HepG2 (cell line): ENCODE measurements at regions not wholly inside any gene's neighbourhood (a gene's known extent, or its start where the extent isn't known, plus 50 kb on each side); places are given as distances from the start of the nearest gene placed in this dataset.
A peak's percentile ranks its signal among the peaks of the same experiment; 100 is the strongest.

Source experiments
- CAMTA2 ChIP-seq: sonication (generic); formaldehyde crosslinking; IDR thresholded peaks from 2 replicates; pipeline ENCODE4 v1.4.0; 2020; ENCODE audit warnings: mild to moderate bottlenecking, missing genetic modification reagents, borderline replicate concordance
- CBX5 ChIP-seq: sonication (generic); formaldehyde crosslinking; IDR thresholded peaks from 2 replicates; pipeline ENCODE4 v1.4.0; 2020; ENCODE audit warnings: missing genetic modification reagents, borderline replicate concordance
- FOSL2 ChIP-seq: sonication (generic); formaldehyde crosslinking; IDR thresholded peaks from 2 replicates; pipeline ENCODE4 v1.4.0; 2020; ENCODE audit warnings: missing genetic modification reagents
- IRX3 ChIP-seq: sonication (generic); formaldehyde crosslinking; IDR thresholded peaks from 2 replicates; pipeline ENCODE4 v1.8.1; 2023; ENCODE audit warnings: mild to moderate bottlenecking, low read depth, missing genetic modification reagents, borderline replicate concordance
- ISL2 ChIP-seq: sonication (generic); formaldehyde crosslinking; IDR thresholded peaks from 2 replicates; pipeline ENCODE4 v1.5.0; 2020; ENCODE audit warnings: missing genetic modification reagents
- JUN ChIP-seq: sonication (generic); formaldehyde crosslinking; IDR thresholded peaks from 2 replicates; pipeline ENCODE4 v1.4.0; 2020; ENCODE audit warnings: mild to moderate bottlenecking, missing genetic modification reagents
- KDM2A ChIP-seq: sonication (generic); formaldehyde crosslinking; IDR thresholded peaks from 2 replicates; pipeline ENCODE4 v1.4.0; 2020; ENCODE audit warnings: low read depth, missing genetic modification reagents, borderline replicate concordance
- NR1H2 ChIP-seq: sonication (generic); formaldehyde crosslinking; IDR thresholded peaks from 2 replicates; pipeline ENCODE4 v1.8.1; 2022; ENCODE audit warnings: low read depth, missing genetic modification reagents, borderline replicate concordance
- SMAD9 ChIP-seq: sonication (generic); formaldehyde crosslinking; IDR thresholded peaks from 2 replicates; pipeline ENCODE4 v1.5.1; 2020; ENCODE audit warnings: mild to moderate bottlenecking, missing genetic modification reagents
- SRSF9 ChIP-seq: fragments of 200-400 bp; formaldehyde crosslinking; IDR thresholded peaks from 2 replicates; pipeline ENCODE4 v1.6.1; 2018; ENCODE audit warnings: borderline replicate concordance, mild to moderate bottlenecking, low read depth, low read length; ENCODE audit not compliant: insufficient read depth, poor library complexity, severe bottlenecking
- XRCC5 ChIP-seq: fragments of 200-400 bp; formaldehyde crosslinking; optimal IDR thresholded peaks from 2 replicates; pipeline ENCODE3; 2017; ENCODE audit warnings: mild to moderate bottlenecking, low read length
- TF ChIP-seq, protein P1 (sequence below): sonication (generic); formaldehyde crosslinking; IDR thresholded peaks from 2 replicates; pipeline ENCODE4 v1.5.0; 2020; ENCODE audit warnings: mild to moderate bottlenecking, low read depth, missing genetic modification reagents, borderline replicate concordance
- TF ChIP-seq, protein P2 (sequence below): sonication (generic); formaldehyde crosslinking; IDR thresholded peaks from 2 replicates; pipeline ENCODE4 v1.4.0; 2020; ENCODE audit warnings: missing genetic modification reagents, borderline replicate concordance

DNA sequence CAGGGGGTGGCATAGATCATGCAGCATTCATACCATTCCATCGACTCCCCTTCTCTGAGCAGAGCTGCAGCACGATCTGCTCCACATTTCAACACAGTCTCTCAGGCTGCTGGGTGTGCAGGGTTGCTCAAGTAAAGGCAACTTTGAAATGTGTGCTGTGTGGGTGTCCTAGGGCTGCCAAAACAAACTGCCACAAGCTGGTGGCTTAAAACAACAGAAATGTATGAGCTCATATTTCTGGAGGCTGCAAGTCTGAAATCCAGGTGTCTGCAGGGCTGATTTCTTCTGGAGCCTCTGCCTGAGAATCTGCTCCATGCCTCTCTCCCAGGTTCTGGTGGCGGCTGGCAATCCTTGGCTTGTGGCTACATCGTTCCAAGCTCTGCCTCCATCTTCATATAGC is 63.7 kb upstream of the WDFY2 start (continued):
- TF ChIP-seq, protein P1, sequence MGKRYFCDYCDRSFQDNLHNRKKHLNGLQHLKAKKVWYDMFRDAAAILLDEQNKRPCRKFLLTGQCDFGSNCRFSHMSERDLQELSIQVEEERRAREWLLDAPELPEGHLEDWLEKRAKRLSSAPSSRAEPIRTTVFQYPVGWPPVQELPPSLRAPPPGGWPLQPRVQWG = no peak
- TF ChIP-seq SRSF9 = no peak
- TF ChIP-seq SMAD9 (CRISPR knock-in tag) = no peak
- TF ChIP-seq, protein P2, sequence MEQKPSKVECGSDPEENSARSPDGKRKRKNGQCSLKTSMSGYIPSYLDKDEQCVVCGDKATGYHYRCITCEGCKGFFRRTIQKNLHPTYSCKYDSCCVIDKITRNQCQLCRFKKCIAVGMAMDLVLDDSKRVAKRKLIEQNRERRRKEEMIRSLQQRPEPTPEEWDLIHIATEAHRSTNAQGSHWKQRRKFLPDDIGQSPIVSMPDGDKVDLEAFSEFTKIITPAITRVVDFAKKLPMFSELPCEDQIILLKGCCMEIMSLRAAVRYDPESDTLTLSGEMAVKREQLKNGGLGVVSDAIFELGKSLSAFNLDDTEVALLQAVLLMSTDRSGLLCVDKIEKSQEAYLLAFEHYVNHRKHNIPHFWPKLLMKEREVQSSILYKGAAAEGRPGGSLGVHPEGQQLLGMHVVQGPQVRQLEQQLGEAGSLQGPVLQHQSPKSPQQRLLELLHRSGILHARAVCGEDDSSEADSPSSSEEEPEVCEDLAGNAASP (CRISPR knock-in tag) = 0 out of 2 replicates have a peak, but pooled peaks have one; percentile 17
- TF ChIP-seq ISL2 (CRISPR knock-in tag) = no peak
- no peak for TF ChIP-seq KDM2A (CRISPR knock-in tag)
- TF ChIP-seq CAMTA2 (CRISPR knock-in tag) = no peak
- TF ChIP-seq CBX5 (CRISPR knock-in tag) = peak; percentile 59; the same call in 1 of the 2 replicates
- TF ChIP-seq JUN = no peak
- TF ChIP-seq FOSL2 (CRISPR knock-in tag) = peak; percentile 37; the same call in 1 of the 2 replicates
- no peak for TF ChIP-seq XRCC5
- TF ChIP-seq NR1H2 (CRISPR knock-in tag) = no peak
- TF ChIP-seq IRX3 (CRISPR knock-in tag) = no peak
